Posterior cingulate gyrus (tissue), 11 donors: ENCODE measurements at regions not wholly inside any gene's neighbourhood (a gene's known extent, or its start where the extent isn't known, plus 50 kb on each side); places are given as distances from the start of the nearest gene placed in this dataset.

Experiments
- DNase-seq, 10 donors: peaks; one replicate each; pipeline versions ENCODE4 v3.0.0 to v3.0.0-alpha.2; 2020 to 2021; ENCODE audit warnings: mixed read lengths in 3 of 10
- intact Hi-C: fragments of 100-400 bp; cut with DNase I; formaldehyde crosslinking; loops from one replicate; pipeline ENCODE4 v1.15.1; 2023

DNA sequence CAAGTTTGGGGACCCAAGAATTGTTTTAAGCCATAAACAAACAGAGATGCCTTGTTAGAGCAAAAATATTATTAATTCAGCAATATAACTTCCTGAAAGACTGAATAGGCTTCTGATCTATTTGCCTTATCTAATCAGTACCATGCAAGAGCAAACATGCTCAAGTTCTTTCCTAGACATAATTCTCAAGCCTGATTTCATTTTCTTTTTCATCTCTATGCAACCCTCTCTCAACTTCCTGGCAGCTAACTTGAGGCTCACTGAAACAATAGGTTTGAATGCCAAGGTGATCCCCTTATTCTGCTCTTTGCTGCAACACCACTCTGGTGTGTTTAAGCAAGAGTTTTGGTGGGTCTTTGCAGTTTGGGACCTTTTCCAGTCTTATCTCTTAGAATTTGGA lies 230.9 kb upstream of the CD96 start:
- no peak for DNase-seq
- intact Hi-C loops, result no loop called here

DNA sequence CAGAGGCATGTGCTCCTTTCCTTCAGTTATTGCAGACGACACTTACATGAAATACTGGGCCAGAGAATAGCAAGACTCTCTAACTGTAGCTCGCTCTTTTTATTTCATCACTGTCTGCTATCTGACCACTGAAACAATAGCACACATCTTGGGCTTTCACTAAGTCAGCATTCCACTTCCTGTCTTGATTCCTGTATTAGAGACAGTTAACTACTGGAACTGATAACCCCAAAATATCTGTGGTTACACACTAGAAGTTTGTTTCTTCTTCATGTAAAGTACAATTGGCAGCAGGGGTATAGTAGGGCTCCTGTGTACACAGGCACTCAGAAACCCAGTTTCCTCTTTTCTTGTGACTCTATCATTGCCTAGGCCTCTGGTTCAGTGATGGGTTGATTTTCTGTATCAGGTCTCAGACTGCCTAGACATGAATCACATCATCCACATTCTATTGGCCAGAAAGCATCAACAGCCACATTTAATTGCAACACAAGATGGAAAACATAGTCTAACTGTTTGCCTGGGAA lies 230.2 kb upstream of the CD96 start:
- intact Hi-C loops, result no loop called here
- DNase-seq, result no peak

DNA sequence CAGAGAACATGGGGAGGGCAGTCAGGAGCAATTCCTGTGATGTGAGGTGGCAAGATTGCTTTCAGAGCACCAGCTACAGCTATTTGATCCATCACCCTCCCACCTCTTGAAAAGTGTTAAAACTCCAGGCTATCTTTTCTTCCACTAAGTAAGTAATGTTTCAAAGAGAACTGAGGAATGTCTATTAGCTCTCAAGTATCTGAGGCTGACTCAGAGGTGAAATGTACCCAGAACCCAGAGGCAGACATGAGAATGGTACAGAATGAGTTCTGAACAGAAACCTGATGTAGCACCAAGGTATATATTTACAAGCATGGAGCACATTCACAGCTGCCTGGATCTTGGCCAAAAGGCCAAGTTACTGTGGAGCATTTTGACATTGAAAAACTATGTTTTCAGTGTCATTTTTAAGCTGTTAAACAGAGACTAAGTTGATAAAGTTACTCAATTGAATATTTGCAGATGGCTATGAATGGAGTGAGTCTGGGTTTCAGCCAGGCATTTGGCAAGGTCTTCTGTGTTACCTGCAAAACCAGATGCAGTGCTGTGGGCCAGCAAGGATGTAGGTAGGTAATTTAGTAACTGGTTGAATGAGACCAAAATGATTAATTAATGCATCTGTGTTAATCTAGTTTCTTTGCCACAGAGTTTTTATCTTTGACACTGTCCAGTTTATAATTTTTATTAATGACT lies 227.7 kb upstream of the CD96 start:
- intact Hi-C loops, result no loop called here
- DNase-seq, result no peak

DNA sequence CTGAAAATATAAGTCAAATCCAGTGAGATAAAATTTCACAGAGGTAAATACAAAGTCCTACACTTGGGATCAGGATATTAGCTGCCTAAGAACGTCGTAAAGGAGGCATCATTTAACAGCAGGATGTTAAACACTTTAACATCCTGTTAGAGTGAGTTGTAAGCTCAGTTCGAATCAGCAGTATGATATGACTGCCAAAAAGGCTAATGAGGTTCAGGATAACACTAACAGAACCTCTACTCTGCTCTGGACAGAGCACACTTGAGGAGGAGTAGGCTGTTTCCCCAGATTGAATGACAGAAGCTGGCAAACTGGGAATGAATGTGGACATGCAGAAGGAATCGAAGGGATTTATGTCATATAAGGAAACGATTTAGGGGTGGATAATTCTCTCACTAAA lies 227.1 kb upstream of the CD96 start:
- no peak for DNase-seq
- intact Hi-C loops, result no loop called here

DNA sequence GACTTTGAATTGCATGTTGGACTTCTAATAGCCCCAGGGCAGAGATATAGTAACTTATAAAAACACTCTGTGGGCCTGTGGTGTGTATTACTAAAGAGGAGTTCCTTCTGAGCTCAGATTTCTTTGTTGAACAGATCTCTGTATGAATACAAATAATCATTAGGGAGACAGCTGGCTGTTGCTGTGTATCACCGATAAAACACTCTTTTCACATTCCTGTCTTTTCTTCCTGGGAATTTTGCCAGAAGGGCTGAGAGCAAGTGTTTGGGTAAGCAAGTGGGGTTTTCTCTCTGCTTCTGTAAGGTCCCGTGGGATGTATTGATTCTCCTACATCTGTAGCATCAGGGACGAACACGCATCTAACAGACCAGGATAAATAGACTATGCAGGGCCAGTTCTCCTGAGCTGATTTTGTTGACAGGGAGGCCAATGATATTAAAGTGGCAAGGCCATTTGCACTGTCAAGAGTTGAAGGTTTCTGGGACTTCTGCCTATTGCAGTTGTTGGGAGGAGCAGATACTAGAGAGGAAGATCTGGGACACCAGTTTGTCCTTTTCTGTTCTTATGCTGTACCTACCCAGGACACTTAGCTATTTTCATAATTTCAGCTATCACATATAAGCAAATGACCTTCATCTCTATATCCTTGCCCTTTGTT lies 225.9 kb upstream of the CD96 start:
- intact Hi-C loops, result no loop called here
- no peak for DNase-seq

DNA sequence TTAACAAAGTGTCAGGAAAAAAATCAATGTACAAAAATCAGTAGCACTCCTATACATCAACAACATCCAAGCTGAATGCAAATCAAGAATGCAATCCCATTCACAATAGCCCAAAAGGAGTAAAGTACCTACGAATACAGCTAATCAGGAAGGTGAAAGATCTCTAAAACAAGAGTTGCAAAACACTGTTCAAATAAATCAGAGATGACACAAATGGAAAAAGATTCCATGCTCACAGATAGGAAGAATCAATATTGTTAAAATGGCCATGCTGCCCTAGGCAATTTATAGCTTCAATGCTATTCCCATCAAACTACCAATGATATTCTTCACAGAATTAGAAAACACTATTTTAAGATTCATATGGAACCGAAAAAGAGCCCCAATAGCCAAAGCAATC lies 223.7 kb upstream of the CD96 start:
- no peak for DNase-seq
- intact Hi-C loops, result no loop called here

DNA sequence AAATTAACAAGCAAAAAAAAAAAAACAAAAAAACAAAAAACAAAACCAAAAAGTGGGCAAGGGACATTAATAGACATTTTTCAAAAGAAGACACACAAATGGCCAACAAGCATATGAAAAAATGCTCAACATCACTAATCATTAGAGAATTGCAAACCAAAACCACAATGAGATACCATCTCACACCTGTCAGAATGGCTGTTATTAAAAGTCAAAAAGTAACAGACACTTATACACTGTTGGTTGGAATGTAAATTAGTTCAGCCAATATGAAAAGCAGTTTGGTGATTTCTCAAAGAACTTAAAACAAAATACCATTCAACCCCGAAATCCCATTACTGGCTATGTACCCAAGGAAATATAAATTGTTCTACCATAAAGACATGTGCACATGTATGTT lies 222.4 kb upstream of the CD96 start:
- intact Hi-C loops, result no loop called here
- no peak for DNase-seq

DNA sequence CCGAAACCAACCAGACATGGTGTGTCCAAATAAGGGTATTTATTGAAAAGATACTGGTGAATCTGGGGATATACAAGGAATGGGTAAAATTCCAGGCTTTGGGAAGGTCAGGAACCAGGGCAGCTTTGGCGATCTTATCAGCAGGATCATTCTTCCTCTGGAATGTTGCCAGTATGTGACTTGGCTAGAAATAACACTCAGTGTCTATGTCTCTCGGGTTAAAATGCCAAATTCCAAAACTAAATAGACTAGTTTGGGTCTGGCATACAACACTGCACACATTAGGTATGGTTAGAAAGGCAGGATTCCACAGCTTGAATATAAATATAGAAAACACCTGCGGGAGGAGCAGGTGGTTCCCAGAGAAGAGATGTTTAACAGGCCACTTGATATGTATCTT lies 220.2 kb upstream of the CD96 start:
- intact Hi-C loops, result no loop called here
- no peak for DNase-seq

DNA sequence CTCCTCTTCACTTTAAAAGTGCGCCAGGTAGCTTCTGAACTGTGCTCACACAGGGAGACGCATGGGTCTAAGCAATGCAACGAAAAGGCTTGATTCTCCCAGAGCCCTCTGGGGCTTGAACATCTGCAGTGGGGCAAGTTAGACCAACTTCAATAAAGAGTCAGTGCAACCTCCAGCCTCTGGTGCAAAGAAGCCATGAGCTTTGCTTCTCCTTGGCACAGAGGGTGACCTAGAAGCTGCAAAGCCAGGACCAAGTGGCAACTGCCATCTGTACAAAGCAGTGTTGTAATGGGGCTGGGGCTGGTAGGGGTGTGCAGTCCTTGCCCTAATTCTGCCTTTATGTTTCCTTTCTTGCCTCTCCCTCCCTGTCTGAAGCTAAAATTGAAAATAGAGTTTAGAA lies 219.0 kb upstream of the CD96 start:
- intact Hi-C loops, result no loop called here
- DNase-seq, result no peak

DNA sequence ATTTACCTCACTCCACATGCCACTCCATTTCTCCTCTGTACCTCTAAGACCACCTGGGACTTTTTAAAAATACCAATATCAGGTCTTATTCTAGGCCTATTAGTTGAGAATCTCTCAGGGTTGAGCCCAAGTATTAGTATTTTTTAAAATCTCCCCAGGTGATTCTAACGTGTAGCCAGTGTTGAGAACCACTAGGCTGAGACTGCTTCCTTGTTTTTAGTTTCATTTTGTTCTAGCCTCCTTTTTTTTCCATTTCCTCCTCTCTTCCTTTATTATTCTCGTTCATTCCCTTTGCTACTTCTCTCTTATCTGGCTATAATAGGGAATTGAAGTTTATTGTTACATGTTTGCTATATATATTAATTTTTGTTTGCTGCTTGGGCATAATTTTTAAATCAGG lies 217.8 kb upstream of the CD96 start:
- no peak for DNase-seq

DNA sequence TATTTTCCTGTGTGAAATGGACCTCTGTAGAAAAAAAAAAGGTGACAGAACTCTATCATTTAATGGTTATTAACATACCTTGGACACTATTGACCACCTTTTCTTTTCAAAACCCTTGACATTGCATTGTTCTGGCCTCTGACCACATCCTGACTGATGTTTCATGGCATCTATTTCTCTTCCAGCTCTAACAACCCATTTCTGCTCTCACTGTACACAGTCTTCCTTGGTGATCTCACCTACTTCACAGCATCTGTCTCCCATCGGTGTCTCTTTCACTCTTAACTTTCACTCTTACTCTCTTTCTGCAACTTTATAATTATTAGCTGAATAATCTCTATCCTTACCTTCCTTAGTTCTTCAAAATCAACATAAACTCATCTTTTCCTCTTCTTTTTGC lies 217.4 kb upstream of the CD96 start:
- DNase-seq, result no peak
- intact Hi-C loops, result no loop called here

More for the DNA sequence above, 217.8 kb upstream of the CD96 start:
- intact Hi-C loops, result no loop called here

DNA sequence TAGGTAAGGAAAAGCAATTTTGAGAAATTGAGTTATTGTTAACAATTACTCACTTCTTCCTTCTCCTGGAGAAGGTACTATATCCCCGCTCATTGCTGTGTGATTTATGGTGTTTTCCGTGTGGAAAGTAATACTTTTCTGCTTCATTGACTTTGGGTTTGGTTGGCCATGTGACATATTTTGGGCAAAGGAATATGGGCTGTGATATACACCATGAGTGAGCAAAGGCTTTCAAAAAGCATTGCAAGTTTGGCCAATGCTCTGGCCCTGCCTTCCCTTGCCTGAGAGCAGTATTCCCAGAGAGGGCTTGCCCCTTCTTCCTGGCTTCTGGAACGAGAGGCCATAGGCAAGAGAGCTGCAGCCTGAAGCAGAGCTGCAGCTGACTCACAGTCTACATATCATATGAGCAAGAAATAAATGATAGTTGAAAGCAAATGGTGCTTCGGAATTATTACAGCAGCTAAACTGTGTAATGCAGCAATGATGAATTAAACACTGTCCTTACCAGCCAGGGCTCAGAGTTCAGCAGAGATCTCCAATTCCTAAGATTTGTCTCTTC lies 216.8 kb upstream of the CD96 start:
- intact Hi-C loops, result no loop called here
- DNase-seq, result no peak

DNA sequence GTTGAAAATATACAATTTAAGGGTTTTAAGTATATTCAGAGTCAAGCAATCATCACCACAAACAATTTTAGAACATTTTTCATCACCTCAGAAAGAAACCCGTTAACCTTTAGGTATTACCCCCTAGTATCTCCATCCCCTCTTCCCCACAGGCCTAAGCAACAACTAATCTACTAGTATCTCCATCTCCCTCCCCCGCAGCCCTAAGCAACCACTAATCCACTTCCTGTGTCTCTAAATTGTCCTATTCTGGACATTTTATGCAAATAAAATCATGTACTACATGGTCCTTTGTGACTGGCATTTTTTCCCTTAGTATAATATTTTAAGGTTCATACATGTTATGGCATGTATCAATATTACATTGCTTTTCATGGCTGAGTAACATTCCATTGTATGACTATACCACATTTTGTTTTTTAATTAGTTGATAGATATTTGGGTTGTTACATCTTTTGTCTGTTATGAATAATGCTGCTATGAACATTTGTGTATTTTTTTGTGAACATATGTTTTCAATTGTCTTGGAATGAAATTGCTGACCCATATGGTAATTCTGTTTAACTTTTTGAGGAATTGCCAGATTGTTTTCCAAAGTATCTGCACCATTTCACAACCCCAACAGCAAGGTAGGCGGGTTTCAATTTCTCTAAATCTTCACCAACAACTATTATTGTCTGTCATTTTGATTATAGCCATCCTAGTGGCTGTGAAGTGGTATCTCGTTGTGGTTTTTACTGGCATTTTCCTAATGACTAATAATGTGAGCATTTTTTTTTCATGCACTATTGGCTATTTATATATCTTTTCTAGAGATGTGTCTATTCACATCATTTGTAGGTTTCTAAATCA lies 215.6 kb upstream of the CD96 start:
- intact Hi-C loops, result no loop called here
- DNase-seq, result no peak

DNA sequence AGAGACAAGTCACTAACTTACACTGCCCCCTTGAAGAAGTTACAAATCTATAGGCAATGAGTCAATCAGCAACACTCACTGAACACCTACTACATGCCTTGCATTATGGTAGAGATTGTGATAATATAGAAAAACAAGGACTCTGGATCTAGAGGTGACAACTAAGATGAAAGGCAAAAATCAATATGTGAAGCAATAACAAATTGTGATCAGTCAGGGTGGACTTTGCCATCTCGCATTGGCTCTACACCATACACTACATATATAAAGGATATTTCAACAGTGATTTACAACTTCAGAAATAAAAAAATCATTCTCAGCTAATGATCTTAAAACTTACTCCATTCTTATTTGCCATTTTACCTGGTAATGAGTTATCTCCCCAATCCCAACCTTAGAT lies 210.7 kb upstream of the CD96 start:
- DNase-seq, result no peak
- intact Hi-C loops, result no loop called here

DNA sequence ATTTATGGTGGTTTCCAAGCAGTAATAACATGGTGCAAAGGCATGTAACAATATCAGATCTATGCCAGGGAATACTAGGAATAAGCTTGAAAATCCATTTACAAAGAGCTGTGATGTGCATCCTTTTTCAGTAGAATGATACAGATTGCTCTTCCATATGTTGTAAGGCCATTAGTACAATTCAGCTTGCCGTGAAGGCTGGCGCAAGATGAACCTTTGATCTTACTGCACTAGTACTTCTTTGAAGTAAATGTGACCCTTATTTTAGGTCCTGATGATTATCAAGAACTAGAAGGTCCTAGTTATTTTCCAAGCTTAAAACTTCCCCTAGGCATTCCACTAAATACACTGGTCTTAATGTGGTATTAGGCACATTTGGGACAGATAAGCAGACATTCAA lies 210.1 kb upstream of the CD96 start:
- intact Hi-C loops, result no loop called here
- DNase-seq, result no peak

DNA sequence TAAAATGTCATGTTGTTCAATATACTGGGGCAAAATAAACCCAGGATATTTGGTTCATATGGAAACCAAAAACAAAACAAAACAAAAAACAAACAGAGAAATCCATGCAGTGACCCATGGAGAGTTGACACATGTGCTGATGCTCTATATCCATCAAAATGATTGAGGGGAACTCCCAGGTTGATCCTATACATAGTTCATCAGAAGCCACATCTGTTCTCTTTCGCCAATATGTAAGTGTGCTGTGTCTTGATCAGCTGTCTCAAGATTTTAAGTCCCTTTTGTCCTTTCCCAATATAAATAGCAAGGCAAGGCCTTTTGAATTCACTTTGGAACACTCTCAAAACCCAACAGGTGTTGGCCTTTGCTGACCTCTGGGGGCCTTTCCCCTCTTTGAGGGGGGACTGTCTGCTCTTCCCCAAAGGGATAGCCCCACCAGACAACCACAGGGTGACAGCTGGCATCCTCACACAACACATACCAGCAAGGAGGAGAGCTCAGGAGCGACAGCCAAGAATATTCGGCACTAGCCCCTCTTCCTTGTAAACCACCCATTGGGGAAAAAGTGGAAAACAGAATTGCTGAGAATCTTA lies 209.4 kb upstream of the CD96 start:
- no peak for DNase-seq
- intact Hi-C loops, result no loop called here

DNA sequence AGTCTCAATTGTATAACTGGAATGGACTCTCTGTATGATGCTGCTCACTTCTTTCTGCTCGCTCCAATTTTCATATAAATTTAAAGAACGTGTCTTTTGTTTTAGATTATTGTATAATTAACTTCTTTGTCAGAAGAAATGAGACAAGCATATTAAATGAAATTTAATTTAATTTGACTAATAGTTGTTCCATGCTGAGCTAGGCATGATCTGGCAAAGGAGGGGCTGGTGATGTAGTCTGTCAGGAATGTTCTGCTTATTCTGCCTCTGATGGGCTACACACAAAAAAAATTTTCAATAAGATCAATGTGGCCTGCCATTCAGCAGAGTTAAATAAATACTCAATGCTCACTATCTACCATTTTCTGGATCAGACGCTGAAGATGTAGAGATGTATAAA lies 208.4 kb upstream of the CD96 start:
- no peak for DNase-seq
- intact Hi-C loops, result no loop called here

DNA sequence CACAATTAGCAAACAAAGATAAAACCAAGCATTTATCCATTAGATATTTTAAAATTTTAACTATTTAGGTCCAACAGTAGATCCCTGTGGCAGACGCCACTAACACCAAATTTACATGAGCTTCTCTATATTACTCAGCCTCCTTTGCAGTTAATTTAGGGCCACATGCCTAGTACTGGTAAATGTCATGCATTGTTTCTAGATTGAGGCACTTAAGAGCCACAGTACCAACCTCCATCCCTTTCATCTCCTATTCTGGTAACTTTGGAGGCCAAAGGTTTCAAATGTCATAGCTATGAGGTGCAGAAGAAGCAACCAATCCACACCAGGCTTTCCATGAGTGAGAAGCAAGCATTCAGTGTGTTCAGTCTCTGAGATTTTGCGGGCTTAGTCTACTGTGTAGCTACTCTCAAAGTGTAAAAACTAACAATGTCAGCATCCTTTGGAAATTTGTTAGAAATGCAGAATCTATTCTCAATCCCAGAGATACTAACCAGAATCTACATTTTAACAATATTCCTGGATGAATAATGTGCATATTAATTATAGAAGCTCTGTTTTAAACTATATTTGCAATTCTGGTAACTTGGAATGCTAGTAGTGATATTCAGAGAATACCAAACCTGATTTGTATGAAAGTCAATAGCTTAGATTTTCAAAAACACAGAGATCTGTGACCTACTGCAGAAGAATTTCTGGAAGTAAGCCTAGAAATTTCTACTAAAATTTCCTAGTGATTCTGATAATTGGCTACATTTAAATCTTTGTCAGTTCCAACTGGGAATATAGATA lies 206.3 kb upstream of the CD96 start:
- intact Hi-C loops, result no loop called here

DNA sequence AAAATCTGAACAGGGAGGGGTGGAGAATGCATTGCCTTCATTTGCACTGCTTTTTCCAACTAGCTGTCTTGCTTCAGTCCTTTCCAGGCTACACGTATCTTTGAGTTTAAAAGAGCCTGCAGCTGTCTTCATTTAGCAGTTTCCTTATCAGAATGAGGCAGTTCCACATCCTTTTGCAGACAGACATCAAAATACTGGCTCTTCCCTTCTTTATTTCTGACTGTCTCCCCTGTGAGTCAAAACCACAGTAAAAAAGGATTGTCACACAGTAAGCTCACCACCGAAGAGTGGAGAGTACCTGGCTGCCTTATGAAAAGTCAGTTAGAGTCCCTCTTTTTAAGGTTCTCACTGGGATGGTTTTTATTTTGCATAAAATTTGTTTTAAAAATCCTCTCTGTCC lies 205.5 kb upstream of the CD96 start:
- DNase-seq, result no peak
- intact Hi-C loops, result no loop called here

More for the DNA sequence above, 206.3 kb upstream of the CD96 start:
- no peak for DNase-seq
